ENCODE measurements at regions not wholly inside any gene's neighbourhood (a gene's known extent, or its start where the extent isn't known, plus 50 kb on each side); places are given as distances from the start of the nearest gene placed in this dataset.

DNA sequence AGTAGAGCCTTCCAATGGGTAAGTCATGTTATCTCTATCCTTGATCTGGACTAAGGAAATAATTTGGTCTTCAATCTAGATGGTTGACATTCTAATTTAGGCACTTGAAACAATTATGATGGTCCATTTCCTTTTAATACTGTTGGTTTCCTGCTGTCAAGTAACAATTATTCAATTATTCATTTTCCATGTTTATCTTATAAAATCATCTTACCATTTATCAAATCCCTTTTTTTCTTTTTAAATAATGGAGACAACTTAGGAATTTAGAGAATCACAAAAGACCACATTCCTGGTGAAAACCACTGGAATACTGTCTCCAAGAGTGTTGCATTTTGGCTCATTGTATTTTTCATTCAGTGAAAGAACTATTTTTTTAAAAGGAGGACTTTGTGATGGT lies 148.7 kb upstream of the CTSO start:
- Mint-ChIP-seq H3K27me3 (no peaks in the 10 kb centered on the region), H3K9me3 (ENCODE audit: low read depth) (no peaks in the 10 kb centered on the region), H3K4me3 (ENCODE audit: low read depth) (no peak overlapping the region), H3K36me3 (ENCODE audit: insufficient read depth) (no peaks in the 10 kb centered on the region), H3K4me1 (ENCODE audit: low read depth) (no peaks in the 10 kb centered on the region), H3K27ac (no peak overlapping the region)
- no peak for DNase-seq (ENCODE audit: low spot score, unreplicated experiment)
- TF ChIP-seq CTCF (IDR thresholded peaks at IDR 0.05; ENCODE audit: unreplicated experiment): no peak

- Mint-ChIP-seq H3K36me3 (ENCODE audit: insufficient read depth) (no peaks in the 10 kb centered on the region), H3K4me1 (ENCODE audit: low read depth) (no peaks in the 10 kb centered on the region), H3K9me3 (ENCODE audit: low read depth) (no peaks in the 10 kb centered on the region), H3K4me3 (ENCODE audit: low read depth) (no peak overlapping the region), H3K27me3 (no peaks in the 10 kb centered on the region), H3K27ac (no peak overlapping the region)
- no peak for DNase-seq (ENCODE audit: low spot score, unreplicated experiment)
- no peak for TF ChIP-seq CTCF (IDR thresholded peaks at IDR 0.05; ENCODE audit: unreplicated experiment)
These were observed 147.9 kb upstream of the CTSO start for GRCh38 chr4:156101571-156101970.

- no peak overlapping the region for H3K4me3 Mint-ChIP-seq (ENCODE audit: low read depth)
- no peaks in the 10 kb centered on the region for H3K9me3 Mint-ChIP-seq (ENCODE audit: low read depth)
- H3K27me3 Mint-ChIP-seq: no peaks in the 10 kb centered on the region
- no peak for TF ChIP-seq CTCF (IDR thresholded peaks at IDR 0.05; ENCODE audit: unreplicated experiment)
- no peak overlapping the region for H3K27ac Mint-ChIP-seq
- no peaks in the 10 kb centered on the region for H3K36me3 Mint-ChIP-seq (ENCODE audit: insufficient read depth)
- no peak for DNase-seq (ENCODE audit: low spot score, unreplicated experiment)
- H3K4me1 Mint-ChIP-seq (ENCODE audit: low read depth): no peaks in the 10 kb centered on the region
These were observed 147.0 kb upstream of the CTSO start for GRCh38 chr4:156100651-156101050.

GRCh38 chr4:156098805-156099204 lies 145.1 kb upstream of the CTSO start:
- H3K27ac Mint-ChIP-seq: no peak overlapping the region
- DNase-seq (ENCODE audit: low spot score, unreplicated experiment): no peak
- no peaks in the 10 kb centered on the region for H3K9me3 Mint-ChIP-seq (ENCODE audit: low read depth)
- no peaks in the 10 kb centered on the region for H3K4me1 Mint-ChIP-seq (ENCODE audit: low read depth)
- TF ChIP-seq CTCF (IDR thresholded peaks at IDR 0.05; ENCODE audit: unreplicated experiment): no peak
- no peaks in the 10 kb centered on the region for H3K27me3 Mint-ChIP-seq
- no peaks in the 10 kb centered on the region for H3K36me3 Mint-ChIP-seq (ENCODE audit: insufficient read depth)
- H3K4me3 Mint-ChIP-seq (ENCODE audit: low read depth): no peak overlapping the region

DNA sequence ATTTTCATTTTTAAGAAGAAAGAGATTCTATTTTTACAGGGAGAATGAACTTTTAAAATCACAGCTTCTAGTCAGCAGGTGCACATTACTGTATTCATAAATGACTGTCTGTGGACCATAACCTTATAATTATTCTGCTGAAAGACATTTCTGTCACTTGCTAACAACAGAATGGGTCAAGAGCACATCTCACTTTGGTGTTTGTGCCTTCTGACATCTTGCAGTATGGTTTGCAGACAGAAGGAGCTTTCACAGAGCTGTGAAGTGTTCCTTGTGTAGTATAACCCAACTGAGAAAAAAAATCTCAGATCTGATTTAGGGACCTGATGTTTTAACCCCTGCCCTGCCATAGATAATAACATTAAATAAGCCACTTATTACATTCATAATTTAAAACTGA lies 131.4 kb upstream of the CTSO start:
- peaks cover 6% of the 10 kb centered on the region for H3K9me3 Mint-ChIP-seq (ENCODE audit: low read depth)
- no peak for DNase-seq (ENCODE audit: low spot score, unreplicated experiment)
- no peaks in the 10 kb centered on the region for H3K36me3 Mint-ChIP-seq (ENCODE audit: insufficient read depth)
- no peak overlapping the region for H3K27ac Mint-ChIP-seq
- no peaks in the 10 kb centered on the region for H3K27me3 Mint-ChIP-seq
- peaks cover 12% of the 10 kb centered on the region for H3K4me1 Mint-ChIP-seq (ENCODE audit: low read depth)
- TF ChIP-seq CTCF (IDR thresholded peaks at IDR 0.05; ENCODE audit: unreplicated experiment): no peak
- no peak overlapping the region for H3K4me3 Mint-ChIP-seq (ENCODE audit: low read depth)

Data from progenitor cell of endocrine pancreas (in vitro differentiated cells).